GM12875 (cell line): ENCODE measurements at regions not wholly inside any gene's neighbourhood (a gene's known extent, or its start where the extent isn't known, plus 50 kb on each side); places are given as distances from the start of the nearest gene placed in this dataset.

Experiments
- H3K4me3 ChIP-seq: one replicate; pipeline ENCODE4 v1.5.1; 2011; ENCODE audit warnings: low read depth, low read length, control low read depth
- CTCF ChIP-seq: IDR thresholded peaks from 2 replicates; pipeline ENCODE4 v1.5.1; 2011; ENCODE audit warnings: low read depth, mild to moderate bottlenecking, control low read depth, inconsistent platforms, low read length, moderate library complexity, borderline replicate concordance; ENCODE audit not compliant: insufficient read depth

GRCh38 chr1:234680331-234680904 is 70.4 kb upstream of the IRF2BP2 start:
- no peak overlapping the region for H3K4me3 ChIP-seq
- no peak for TF ChIP-seq CTCF

DNA sequence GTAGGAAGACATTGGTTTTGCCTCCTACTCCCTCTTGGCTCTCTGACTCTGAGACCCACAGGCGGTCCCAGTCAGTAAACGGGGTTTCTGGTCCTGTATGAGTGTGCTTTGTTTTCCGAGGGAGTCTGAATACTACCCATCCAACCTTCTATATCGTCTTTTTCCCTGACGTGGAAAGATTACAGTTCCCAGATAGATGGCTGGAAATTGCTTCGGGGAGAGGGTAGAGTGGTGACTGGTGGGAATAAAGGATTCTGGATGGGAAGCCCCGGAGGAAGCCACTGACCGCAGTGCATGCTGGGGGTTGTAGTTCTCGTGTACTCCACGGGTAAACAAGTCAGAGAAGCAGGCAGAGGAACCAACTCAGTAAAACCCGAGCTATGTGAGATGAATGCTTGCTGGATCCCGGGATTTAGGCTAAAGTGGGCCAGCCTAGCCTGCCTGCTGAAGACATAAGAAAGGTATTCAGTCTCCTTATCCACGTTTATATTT is 66.2 kb upstream of the IRF2BP2 start:
- TF ChIP-seq CTCF = no peak
- no peak overlapping the region for H3K4me3 ChIP-seq

DNA sequence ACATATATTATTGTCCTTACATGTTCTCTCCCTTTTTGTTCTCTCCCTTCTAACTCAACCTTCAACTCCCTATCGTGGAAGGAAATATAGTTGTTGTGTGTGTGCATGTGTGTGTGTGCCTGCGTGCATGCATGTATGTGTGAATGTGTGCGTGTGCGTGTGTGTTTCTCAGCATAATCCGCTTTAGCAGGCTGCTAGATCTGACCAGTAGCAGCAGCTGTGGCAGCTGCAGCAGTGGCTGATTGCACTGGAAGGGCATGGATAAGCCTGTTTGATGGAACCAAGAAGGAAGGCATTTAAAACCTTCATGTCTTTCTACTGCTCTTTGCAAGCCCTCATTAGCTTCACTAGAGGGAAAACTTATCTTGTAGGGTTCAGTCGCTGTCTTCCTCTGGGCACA is 65.6 kb upstream of the IRF2BP2 start:
- TF ChIP-seq CTCF = no peak
- H3K4me3 ChIP-seq = no peak overlapping the region

DNA sequence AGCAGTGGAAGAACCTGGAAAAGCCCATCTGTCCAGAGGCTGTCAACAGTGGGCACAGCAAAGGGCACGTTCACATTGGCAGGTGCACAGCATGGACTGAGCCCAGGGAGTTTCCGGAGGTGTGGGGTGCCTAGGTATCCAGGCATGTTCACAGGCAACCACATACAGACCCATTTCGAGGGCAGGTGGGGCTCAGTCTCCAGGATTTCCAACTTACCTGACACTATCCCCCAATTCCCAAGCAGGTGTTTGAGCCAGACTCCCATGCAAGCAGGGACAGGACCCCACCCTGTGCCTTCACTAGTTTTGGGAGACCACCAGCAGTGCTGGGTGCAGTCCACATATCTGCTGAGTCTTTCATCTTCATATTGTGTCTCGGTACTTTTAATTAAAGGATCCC is 65.0 kb upstream of the IRF2BP2 start:
- no peak for TF ChIP-seq CTCF
- no peak overlapping the region for H3K4me3 ChIP-seq

- no peak for TF ChIP-seq CTCF
These were observed 64.3 kb upstream of the IRF2BP2 start for GRCh38 chr1:234674218-234674815.

DNA sequence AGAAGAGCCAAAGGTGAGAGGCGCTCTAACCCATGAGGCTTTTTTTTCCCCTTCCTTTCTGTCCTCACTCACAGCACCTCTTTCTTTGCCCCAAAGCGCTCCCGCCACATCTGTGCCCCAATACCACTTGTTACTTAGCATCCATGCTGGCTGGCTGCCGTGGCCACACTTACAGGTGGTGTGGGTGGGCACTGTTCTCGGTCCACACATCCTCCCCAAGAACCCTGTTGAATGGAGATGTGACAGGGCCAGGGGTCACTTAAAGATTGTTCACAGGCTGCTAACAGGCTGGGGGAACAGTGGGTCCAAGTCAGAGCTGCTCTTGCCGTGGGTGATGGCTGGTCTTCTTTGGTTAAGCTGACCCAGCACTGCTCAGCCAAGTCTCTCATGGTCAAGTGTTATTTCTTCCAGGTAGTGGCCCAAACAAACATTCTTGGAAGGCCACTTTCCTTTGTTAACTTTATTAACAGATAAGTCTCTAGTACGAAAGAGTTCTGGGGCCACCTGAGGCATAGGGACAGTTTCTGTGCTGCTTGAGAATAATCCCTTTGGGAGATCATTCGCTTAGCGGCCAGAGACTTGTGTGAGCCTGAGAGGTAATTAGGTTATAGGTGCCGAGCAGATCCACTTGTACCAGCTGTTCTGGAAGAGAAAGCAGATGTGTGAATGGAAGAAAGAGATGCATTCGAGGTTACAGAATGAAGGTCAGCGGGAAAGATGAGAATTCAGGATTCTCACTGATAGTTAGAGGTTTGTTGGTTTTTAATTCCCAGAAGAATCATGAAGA is 62.6 kb upstream of the IRF2BP2 start:
- TF ChIP-seq CTCF = no peak
- no peak overlapping the region for H3K4me3 ChIP-seq

More at GRCh38 chr1:234674218-234674815, 64.3 kb upstream of the IRF2BP2 start:
- no peak overlapping the region for H3K4me3 ChIP-seq

DNA sequence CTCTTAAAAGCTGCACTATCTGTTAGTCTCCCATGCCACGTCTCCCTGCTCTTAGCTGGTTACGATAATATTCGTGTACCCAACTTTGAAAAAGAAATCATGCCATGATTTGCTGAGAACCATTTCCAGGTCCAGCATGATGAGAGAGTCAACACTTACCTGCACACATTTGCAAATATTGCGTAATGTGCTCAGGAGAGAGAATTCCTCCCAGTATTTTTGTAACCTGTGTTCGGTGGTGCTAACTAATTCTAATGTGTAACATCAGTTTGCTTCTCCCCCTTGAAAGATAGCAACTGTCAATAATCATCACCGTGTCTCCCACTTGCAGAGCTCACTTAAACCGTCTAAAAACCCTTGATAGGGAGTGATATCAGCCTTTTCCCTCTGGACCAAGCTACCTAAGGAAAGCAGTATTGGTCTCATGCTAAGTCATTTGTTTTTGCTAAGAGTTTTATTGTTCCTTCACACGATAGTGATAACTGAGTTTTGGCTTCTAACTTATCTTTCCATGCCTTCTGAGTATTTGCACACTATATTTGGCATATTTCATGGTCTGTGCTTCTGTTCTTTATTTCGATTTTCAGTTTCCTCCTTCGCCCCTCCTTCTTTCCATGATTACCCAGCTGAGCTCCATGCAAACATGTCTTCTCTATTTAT is 61.1 kb upstream of the IRF2BP2 start:
- TF ChIP-seq CTCF = no peak
- H3K4me3 ChIP-seq = no peak overlapping the region
